Body of pancreas (tissue), 4 donors: ENCODE measurements at regions not wholly inside any gene's neighbourhood (a gene's known extent, or its start where the extent isn't known, plus 50 kb on each side); places are given as distances from the start of the nearest gene placed in this dataset.

Experiments
- POLR2A ChIP-seq, 3 donors: fragments of 450-650 bp; IDR thresholded peaks; one replicate each; pipeline ENCODE4 v1.6.1; 2016; ENCODE audit warnings: antibody characterized with exemption in 3 of 3, mild to moderate bottlenecking in 2 of 3
- TF ChIP-seq, protein P1 (sequence below), 7 experiments: fragments of 450-650 bp in 4 of 7; fragments of 200-600 bp in 3 of 7; sonication (generic) in 3 of 7; IDR thresholded peaks; one replicate each; pipeline ENCODE4 v1.5.1; 2016 to 2019; ENCODE audit warnings: antibody characterized with exemption in 7 of 7

DNA sequence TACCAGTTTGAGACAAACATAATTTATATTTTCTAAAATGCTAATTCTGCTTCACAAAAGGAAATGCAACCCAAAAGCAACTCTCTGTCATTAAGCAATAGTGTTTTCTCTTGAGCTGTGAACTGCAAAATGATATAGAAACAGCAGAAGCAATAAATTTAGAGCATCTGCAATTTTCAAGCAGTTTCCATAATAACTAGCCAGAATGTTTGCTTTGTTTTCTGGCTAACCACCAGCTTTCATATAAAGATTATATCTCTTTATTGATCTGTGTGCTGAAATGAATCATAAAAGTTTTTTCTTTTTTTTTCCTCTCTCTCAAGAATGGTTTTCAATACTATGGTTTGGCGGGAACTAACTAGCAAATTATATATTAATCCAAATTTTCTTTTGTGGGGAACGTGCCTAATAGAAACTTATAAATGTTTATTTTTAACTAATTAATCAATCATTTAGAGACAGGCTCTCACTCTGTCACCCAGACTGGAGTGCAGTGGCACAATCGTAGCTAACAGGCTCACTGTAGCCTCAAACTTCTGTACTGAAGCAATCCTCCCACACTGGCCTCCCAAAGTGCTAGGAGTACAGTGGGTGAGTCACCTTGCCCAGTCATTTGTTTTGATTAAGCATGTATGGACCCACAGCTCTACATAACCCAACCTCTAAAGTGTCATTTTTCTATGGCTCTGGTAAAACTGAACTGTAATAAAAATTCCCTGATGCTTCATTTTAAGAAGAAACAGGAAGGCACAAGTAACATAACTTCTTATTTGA is 830.1 kb upstream of the MGAT4C start:
- TF ChIP-seq POLR2A (IDR thresholded peaks at IDR 0.05) = no peak
- TF ChIP-seq, protein P1, sequence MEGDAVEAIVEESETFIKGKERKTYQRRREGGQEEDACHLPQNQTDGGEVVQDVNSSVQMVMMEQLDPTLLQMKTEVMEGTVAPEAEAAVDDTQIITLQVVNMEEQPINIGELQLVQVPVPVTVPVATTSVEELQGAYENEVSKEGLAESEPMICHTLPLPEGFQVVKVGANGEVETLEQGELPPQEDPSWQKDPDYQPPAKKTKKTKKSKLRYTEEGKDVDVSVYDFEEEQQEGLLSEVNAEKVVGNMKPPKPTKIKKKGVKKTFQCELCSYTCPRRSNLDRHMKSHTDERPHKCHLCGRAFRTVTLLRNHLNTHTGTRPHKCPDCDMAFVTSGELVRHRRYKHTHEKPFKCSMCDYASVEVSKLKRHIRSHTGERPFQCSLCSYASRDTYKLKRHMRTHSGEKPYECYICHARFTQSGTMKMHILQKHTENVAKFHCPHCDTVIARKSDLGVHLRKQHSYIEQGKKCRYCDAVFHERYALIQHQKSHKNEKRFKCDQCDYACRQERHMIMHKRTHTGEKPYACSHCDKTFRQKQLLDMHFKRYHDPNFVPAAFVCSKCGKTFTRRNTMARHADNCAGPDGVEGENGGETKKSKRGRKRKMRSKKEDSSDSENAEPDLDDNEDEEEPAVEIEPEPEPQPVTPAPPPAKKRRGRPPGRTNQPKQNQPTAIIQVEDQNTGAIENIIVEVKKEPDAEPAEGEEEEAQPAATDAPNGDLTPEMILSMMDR (IDR thresholded peaks at IDR 0.05) = no peak
